Fibroblast of villous mesenchyme (primary cell): ENCODE measurements at regions not wholly inside any gene's neighbourhood (a gene's known extent, or its start where the extent isn't known, plus 50 kb on each side); places are given as distances from the start of the nearest gene placed in this dataset.

Source experiments
- DNase-seq: peaks from one replicate; pipeline ENCODE4 v3.0.0-alpha.2; 2010; ENCODE audit warnings: low read depth
- H3K4me3 ChIP-seq: 2 replicates; pipeline ENCODE4 v1.5.1; 2011; ENCODE audit warnings: low read depth, mild to moderate bottlenecking, low read length
- TF ChIP-seq, protein P1 (sequence below): IDR thresholded peaks from 2 replicates; pipeline ENCODE4 v1.5.1; 2012; ENCODE audit warnings: low read depth, mild to moderate bottlenecking, low read length; ENCODE audit not compliant: insufficient read depth

DNA sequence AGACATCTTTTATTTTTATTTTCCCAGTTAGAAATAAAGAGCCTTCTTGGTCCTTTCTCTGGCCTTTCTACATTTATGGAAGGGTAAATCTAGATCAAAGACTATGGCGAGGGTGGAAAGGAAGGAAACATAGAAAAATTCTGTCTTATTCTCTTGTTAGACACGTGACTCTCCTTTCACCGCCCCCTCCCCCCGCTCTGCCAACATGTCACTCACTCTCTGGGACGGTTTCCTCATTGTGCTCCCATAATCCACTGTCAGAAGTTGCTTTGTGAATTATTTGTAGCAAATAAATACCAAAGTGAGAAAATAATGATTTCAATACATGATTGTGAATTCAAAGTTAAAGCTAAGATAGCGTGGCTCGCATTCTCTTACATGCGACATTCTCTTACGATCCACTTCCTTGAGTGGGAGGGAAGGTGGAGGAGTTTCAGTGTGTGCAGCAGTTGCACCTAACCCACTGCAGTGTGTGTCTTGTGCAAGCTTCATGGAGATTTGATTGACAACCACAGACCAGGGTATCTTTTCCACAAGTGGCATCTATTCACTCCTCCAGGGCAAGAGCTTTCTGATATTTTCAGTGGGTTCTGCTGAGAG is 423.0 kb upstream of the KIF2A start:
- no peak overlapping the region for H3K4me3 ChIP-seq
- TF ChIP-seq, protein P1, sequence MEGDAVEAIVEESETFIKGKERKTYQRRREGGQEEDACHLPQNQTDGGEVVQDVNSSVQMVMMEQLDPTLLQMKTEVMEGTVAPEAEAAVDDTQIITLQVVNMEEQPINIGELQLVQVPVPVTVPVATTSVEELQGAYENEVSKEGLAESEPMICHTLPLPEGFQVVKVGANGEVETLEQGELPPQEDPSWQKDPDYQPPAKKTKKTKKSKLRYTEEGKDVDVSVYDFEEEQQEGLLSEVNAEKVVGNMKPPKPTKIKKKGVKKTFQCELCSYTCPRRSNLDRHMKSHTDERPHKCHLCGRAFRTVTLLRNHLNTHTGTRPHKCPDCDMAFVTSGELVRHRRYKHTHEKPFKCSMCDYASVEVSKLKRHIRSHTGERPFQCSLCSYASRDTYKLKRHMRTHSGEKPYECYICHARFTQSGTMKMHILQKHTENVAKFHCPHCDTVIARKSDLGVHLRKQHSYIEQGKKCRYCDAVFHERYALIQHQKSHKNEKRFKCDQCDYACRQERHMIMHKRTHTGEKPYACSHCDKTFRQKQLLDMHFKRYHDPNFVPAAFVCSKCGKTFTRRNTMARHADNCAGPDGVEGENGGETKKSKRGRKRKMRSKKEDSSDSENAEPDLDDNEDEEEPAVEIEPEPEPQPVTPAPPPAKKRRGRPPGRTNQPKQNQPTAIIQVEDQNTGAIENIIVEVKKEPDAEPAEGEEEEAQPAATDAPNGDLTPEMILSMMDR, result no peak
- no peak for DNase-seq

DNA sequence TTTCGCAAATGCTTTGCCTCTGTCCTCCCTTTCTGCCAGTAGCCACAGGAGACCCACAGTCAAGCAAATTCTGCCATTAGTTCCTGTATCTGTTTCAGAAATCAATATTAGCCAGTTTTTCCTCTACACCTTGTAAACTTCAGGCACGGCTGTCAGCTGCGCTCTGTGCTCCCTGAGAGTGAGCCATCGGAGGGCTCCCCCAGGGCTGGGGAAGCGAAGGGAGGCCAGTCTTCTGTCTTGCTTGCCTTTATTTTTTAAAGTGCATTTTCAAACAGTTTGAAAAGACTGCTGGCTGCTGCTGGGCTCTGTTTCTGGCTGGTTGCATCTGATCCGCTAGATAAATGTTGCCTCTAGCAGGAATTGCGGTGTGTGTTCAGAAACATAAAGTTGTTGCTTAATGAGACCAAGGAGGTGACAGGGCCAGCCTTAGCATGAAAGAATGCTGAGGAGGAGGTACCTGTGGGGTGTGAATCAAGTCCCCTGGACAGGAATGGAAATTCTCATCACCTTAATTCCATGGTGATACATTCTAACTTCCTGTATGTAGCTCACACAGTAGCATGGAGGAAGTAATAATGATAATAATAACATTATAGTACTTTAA is 421.7 kb upstream of the KIF2A start:
- H3K4me3 ChIP-seq, result no peak overlapping the region
- no peak for DNase-seq
- TF ChIP-seq, protein P1, result no peak

DNA sequence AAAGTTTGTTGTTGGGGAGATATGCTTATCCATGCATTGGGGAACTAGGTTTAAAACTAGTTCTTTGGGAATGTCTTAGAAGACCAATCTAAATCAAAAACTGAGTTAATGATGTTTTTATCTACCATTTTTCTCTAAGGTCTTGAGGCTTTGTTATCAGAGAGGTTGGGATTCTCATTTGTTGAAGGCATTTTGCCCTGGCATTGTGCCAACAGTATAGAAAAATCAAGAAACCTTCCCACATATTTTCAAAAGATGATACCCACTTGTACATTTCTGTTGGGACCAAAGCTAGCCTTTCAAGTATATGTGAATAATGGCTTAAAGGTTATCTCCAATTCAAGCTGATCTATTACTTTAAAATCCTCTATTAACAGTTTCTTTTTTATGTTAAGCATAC is 419.8 kb upstream of the KIF2A start:
- TF ChIP-seq, protein P1, result no peak
- H3K4me3 ChIP-seq, result no peak overlapping the region
- no peak for DNase-seq

DNA sequence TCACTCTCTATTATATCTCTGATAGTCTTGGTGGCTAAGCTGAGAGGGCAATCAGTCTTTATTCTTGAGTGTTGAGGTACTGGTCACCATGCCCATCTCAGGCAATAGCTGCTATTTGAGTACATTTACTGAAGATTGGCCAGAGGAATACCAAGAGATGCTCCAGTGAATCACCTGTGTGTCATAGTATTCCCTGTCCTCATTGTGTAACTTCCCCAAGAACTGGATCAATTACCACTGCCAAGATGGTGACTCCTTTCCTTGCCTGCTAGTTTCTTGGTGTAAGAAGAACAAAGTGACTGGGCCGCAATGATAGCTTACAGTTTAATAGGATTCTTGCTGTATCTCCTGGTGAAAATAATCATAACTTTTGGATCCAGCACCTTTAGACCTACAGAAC is 418.7 kb upstream of the KIF2A start:
- no peak overlapping the region for H3K4me3 ChIP-seq
- DNase-seq, result no peak
- TF ChIP-seq, protein P1, result no peak

DNA sequence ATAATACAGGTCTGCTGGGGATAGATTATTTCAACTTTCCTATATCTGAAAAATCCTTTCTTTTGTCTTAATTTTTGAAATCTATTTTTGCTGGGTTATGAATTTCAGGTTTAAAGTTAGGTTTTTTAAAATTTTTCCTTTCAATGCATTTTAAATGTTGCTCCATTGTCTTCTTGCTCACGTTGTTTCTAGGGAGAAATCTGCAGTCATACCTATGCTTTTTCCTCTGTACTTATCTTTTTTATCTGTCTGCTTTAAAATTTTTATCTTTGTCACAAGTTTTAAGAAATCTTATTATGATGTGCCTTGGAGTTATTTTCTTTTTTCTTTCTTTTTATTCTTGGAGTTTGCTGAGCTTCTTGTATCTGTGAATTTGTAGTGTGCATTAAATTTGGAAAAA is 412.0 kb upstream of the KIF2A start:
- no peak for DNase-seq
- TF ChIP-seq, protein P1, result no peak
- H3K4me3 ChIP-seq, result no peak overlapping the region

DNA sequence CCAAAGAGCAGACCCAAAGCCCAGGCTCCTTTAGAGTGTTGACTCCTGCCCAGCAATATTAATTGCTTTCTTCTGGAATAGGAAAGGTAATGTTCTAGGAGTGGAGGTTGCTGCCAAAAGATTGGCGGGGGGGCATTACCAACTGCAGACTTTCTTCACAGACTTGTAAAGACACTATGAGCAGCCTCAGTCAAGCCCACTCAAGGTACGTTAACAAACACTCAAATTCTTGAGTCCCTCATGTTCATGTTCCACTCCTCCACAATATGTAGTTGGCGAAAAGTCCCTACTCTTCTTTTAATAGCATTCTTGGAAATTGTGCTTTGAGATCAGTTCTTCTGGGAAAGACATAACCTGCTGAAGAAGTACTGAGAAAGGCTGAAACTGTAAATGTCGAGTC is 409.2 kb upstream of the KIF2A start:
- no peak for DNase-seq
- TF ChIP-seq, protein P1, result no peak
- H3K4me3 ChIP-seq, result no peak overlapping the region

DNA sequence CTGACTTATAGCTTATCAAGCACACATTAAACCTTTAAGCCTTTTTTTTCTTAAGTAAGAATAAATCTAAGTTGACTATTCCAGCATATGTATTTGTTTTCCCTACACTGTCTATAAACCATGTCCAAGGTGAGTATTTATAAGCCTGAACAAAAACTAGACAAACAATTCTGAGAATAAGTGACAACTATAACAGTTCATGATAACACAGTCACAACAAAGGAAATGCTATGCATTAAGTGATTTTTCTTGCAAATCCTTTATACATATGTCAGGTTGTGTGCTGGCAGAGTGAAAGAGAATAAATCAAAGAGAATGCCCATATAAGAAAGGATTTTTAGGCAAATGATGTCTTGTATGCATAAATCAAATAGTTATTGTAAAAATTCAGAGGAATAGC is 408.8 kb upstream of the KIF2A start:
- no peak overlapping the region for H3K4me3 ChIP-seq
- DNase-seq, result no peak
- TF ChIP-seq, protein P1, result no peak
